HS-5 (cell line): ENCODE measurements at regions not wholly inside any gene's neighbourhood (a gene's known extent, or its start where the extent isn't known, plus 50 kb on each side); places are given as distances from the start of the nearest gene placed in this dataset.

Source experiments
- DNase-seq: peaks from one replicate; pipeline ENCODE4 v3.0.0-alpha.2; 2012; ENCODE audit warnings: low read depth

DNA sequence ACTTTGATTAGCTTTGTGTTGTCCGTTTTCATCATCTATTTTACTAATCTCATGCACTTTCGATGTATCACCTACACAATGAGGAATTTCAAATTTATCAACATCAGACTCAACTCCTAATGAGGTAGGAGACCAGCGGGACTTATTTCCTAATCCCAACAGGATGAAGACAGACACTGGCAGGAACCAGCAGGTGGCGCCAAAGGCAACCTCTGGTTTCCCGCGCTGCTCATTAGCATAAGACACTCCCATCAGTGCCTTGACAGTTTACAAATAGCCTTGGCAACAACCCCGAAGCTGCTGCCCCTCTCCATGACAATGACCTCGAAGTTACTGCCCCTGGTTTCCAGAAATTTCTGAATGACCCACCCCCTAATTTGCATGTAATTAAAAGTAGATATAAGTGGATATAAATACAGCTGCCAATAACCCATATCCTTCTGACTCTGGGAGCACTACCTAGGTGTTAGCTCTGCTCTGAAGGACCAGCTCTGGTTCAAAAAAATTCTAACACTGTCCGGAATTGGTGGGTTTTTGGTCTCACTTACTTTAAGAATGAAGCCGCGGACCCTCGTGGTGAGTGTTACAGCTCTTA is 974.8 kb downstream of the ADGRL2 start:
- no peak for DNase-seq

- no peak for DNase-seq
Observed at GRCh38 chr1:82762829-82763532, 962.2 kb downstream of the ADGRL2 start.

DNA sequence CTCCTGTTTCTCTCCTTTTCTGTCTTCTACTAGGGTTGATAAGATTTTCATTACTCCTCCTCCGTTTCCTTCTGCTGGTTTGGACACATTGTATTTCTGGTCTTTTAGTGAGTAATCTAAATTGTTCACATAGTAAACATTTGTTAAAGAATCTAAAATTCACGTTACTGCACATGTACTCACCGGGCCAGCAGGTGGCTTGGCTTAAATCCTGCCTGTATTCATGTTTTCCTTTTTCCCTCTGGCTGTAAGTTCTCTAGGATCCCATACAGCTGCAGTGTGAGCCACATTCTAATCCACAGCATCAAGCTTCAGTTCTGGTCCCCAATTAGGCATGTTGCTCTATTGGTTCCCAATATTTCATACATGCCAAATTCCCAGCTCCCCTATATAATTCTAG is 958.3 kb downstream of the ADGRL2 start:
- no peak for DNase-seq

DNA sequence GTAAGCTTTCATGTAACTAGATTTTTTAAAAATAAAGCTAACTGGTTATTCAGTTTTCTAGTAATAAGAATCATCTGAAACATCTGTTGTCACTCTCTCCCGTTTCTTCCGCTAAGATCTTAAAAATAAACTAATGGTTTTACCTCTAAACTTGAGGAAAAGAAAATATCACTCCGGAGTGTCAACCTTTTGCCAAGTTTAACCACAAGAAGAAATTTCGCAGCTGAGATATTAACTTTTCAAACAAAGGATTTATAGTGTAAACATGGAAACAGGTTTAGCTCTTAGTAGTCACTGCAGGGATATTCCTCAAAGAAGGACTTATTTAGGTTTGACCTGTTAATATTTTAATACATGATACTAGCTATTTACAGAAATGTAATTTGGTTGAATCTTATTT is 954.9 kb downstream of the ADGRL2 start:
- DNase-seq = no peak

GRCh38 chr1:82755191-82755590 is 954.5 kb downstream of the ADGRL2 start:
- no peak for DNase-seq

- no peak for DNase-seq
Observed at GRCh38 chr1:82752046-82752445, 951.3 kb downstream of the ADGRL2 start.

DNA sequence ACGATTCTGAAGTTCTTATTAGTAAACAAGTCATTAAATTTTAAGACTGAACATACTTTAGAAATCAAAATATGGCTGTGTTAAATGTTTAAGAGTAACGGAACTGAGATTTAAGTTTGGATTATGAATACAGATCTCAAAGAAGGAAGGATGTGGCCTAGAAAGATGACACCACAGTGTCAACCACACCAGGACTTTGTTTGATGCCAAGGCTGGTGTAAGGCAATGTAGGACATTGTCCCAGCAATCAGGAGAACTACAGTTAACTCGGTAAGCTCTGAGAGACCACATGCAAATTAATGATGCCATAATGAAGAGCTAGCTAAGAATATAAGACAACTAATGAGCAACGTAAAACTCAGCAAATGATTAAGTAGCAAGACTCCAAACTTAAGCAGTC is 932.9 kb downstream of the ADGRL2 start:
- DNase-seq = no peak

DNA sequence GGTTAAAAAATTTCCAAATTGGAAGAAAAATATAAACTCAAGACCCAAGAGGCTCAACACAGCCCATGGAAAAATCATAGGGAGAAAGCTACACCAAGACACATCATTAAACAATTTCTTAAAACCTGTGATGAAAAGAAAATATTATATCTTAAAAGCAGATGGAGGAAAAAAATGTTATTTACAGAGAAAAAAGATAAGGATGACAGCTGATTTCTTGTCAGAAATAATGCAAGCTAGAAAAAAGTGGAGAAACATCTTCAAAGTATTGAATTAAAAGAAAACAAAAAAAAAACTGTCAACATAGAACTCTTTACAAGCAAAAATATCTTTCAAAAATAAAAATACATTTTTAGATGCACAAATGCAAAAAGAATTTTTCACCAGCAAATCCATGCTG is 930.5 kb downstream of the ADGRL2 start:
- DNase-seq = no peak

DNA sequence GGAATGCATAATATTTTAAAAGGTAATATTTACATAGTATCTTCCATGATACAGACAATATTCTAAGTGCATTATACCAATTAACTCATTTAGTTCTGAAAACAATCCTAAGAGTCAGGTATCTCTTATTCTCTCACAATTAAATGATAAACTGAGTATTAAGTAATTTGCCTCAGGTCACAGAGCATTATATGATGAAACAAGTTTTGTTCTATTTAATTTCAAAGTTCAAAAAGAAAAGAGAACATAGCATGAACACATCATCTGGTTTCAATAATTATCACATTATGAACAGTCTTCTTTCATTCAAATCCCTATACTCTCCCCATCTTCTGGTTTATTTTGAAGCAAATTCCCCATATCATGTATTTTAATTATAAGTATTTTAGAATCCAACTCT is 927.5 kb downstream of the ADGRL2 start:
- DNase-seq = no peak

- DNase-seq = no peak
Observed at GRCh38 chr1:82724246-82724645, 923.5 kb downstream of the ADGRL2 start.

DNA sequence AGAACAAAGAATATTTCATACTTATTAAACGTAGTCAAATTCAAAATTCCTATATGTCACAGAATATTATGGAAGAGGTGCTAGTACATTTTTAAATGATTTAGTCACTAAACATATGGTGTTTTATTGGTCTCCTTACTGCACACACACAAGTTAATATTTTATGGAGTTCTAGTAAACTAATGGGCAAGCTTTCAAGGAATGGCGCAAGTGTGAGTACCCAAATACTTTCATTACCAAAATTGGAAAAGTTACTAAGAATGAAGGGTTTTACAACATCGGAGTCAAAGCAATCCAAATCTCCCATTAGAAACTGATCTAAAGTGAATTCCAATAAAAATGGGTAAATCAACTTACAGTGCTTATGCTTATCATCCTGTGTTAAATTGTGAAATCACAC is 921.9 kb downstream of the ADGRL2 start:
- DNase-seq = no peak

GRCh38 chr1:82721702-82722101 is 921.0 kb downstream of the ADGRL2 start:
- DNase-seq = no peak

DNA sequence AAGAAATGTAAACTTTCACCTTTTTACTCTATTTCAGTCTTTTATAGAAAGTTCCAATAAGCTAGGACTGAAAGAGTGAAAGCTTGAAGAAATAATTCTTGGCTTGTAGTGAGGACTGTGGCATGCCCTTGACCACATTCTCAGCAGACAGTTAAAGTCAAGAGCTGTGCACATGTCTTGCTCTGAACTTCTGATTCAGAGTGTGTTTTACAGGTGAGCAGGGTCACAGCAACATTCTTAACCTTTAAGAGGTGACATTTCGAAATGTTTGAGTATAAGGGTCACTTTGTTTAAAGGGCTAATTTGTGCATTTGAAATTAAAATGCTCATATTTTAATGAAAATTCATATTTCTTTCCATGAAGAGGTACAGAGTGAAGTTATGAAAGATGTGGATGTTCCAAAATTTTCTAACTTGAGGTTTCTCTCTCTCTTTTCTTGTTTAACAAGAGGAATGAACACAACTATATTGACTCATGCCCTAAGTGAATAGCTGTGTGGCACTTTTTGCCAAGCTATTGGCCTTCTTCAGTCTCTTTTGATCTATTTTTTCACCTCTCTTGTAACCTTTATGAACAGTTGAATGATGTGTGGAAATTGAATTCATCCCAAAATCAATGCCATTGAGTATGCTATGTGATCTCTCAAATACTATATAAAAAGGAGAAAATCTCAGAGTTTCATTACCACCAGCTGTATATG is 918.1 kb downstream of the ADGRL2 start:
- DNase-seq = no peak

DNA sequence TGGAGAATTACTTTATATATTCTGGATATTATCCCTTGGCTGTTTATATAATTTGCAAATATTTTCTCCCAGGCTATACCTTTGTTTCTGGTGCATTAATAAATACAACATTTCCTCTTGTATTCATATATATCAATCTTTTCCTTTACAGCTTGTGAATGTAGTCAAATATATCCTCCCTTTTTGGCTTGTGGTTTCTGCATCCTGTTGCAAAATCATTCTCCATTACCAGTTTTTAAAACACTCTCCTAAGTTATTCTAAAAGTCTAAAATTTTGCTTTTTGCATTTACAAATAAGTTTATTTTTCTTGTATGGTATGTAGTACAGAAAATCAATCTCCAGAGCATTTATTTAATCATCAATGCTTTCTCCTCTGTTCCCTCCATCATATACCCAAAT is 909.4 kb downstream of the ADGRL2 start:
- no peak for DNase-seq

- no peak for DNase-seq
Observed at GRCh38 chr1:82707681-82708080, 906.9 kb downstream of the ADGRL2 start.

DNA sequence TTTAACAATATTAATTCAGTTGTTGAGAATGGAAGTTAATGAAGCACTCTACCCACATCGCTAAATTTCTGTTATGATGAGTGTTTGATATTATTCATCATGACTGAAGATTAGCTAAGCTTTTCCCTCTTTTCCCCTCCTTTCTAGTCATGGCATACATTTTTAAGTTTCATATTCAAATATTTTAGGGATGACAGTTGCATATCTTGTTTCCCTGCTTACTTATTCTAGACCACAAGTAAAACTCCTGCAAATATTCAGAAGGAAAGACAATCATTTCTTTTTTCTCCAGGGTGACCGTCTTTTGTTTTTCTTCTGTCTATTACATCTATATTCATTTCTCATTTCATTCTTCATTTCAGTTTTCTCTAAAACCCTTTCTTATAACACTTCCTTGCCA is 906.0 kb downstream of the ADGRL2 start:
- peak; percentile 47 for DNase-seq

- no peak for DNase-seq
Observed at GRCh38 chr1:82704966-82705365, 904.2 kb downstream of the ADGRL2 start.

- no peak for DNase-seq
Observed at GRCh38 chr1:82704393-82704792, 903.7 kb downstream of the ADGRL2 start.

GRCh38 chr1:82703951-82704350 is 903.2 kb downstream of the ADGRL2 start:
- no peak for DNase-seq

DNA sequence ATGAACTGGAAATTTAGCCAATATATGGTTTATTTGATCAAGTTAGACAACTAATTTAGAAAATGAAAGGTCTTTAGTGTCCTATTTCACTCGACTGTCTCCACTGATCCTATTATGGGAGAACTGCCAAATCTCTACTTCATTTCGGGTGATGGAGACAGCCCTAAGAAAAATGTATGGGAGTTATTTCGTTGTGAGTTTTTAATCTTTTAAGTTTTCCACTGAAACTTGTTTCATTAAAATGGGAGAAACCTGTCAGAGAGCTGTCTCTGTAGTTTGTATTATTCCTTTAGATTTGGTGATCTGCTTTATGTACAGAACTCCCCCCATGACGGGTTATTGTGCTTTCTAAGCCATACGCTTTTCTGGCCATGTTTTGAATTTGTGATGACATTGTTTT is 899.7 kb downstream of the ADGRL2 start:
- DNase-seq = no peak

- DNase-seq = no peak
Observed at GRCh38 chr1:82697965-82698364, 897.2 kb downstream of the ADGRL2 start.

GRCh38 chr1:82695443-82695842 is 894.7 kb downstream of the ADGRL2 start:
- DNase-seq = no peak

GRCh38 chr1:82690411-82690810 is 889.7 kb downstream of the ADGRL2 start:
- no peak for DNase-seq

- no peak for DNase-seq
Observed at GRCh38 chr1:82689217-82689616, 888.5 kb downstream of the ADGRL2 start.
